Naive thymus-derived CD4-positive, alpha-beta T cell (primary cell): ENCODE measurements at regions not wholly inside any gene's neighbourhood (a gene's known extent, or its start where the extent isn't known, plus 50 kb on each side); places are given as distances from the start of the nearest gene placed in this dataset.

Experiments used
- ATAC-seq: fragments of 150-1000 bp; cut with Tn5 transposase; 2 replicates; pipeline ENCODE4 v1.10.0; 2021; ENCODE audit warnings: mild to moderate bottlenecking, moderate library complexity
- CTCF ChIA-PET: fragments of 350-600 bp; sonication (Branson Sonifier 250); formaldehyde crosslinking; loops from one replicate; lab custom pipeline; 2021; ENCODE audit warnings: antibody characterized with exemption; lab: Charles Lee
- POLR2A ChIA-PET: fragments of 350-600 bp; sonication (Branson Sonifier 250); formaldehyde crosslinking; loops from one replicate; lab custom pipeline; 2021; ENCODE audit warnings: antibody characterized with exemption, inconsistent platforms; lab: Charles Lee
- DNase-seq, 9 donors: peaks; one replicate each; pipeline versions ENCODE4 v3.0.0 to v3.0.0-alpha.2; 2020 to 2022; ENCODE audit warnings: mixed read lengths in 1 of 9
- H3K27ac ChIP-seq: one replicate; pipeline ENCODE4 v1.7.0; 2013; ENCODE audit warnings: mild to moderate bottlenecking, low read depth, low read length, moderate library complexity
- H3K27me3 ChIP-seq, 2 donors: one replicate each; pipeline ENCODE4 v1.7.0; 2013; ENCODE audit warnings: low read length in 2 of 2, mild to moderate bottlenecking in 2 of 2, moderate library complexity in 2 of 2; ENCODE audit not compliant: control insufficient read depth in 2 of 2, insufficient read depth in 2 of 2
- H3K36me3 ChIP-seq, 3 experiments: 1 replicate in 2 of 3; 2 replicates in 1 of 3; pipeline ENCODE4 v1.7.0; 2013; ENCODE audit warnings: low read length in 3 of 3, mild to moderate bottlenecking in 3 of 3, moderate library complexity in 1 of 3; ENCODE audit not compliant: insufficient read depth in 3 of 3, control insufficient read depth in 2 of 3
- H3K4me1 ChIP-seq, 2 donors: one replicate each; pipeline ENCODE4 v1.7.0; 2013; ENCODE audit warnings: low read length in 2 of 2, mild to moderate bottlenecking in 2 of 2, moderate library complexity in 1 of 2; ENCODE audit not compliant: control insufficient read depth in 2 of 2, insufficient read depth in 2 of 2
- H3K4me3 ChIP-seq: 2 replicates; pipeline ENCODE4 v1.7.0; 2013; ENCODE audit warnings: mild to moderate bottlenecking, low read length
- H3K9me3 ChIP-seq, 3 experiments: 1 replicate in 2 of 3; 2 replicates in 1 of 3; pipeline ENCODE4 v1.7.0; 2013; ENCODE audit warnings: low read length in 3 of 3; ENCODE audit not compliant: control insufficient read depth in 2 of 3
- H3K27ac Mint-ChIP-seq, 9 donors: one replicate each; pipeline ENCODE4 v1.8.0; 2020 to 2022; ENCODE audit warnings: mixed read lengths in 9 of 9, mild to moderate bottlenecking in 8 of 9, moderate library complexity in 5 of 9, inconsistent platforms in 2 of 9
- H3K27me3 Mint-ChIP-seq, 5 donors: one replicate each; pipeline ENCODE4 v1.8.0; 2021 to 2022; ENCODE audit warnings: mixed read lengths in 5 of 5, mild to moderate bottlenecking in 1 of 5
- H3K36me3 Mint-ChIP-seq, 5 donors: one replicate each; pipeline ENCODE4 v1.8.0; 2020 to 2022; ENCODE audit warnings: mixed read lengths in 5 of 5, mild to moderate bottlenecking in 3 of 5, inconsistent platforms in 1 of 5
- H3K4me1 Mint-ChIP-seq, 7 donors: one replicate each; pipeline ENCODE4 v1.8.0; 2020 to 2022; ENCODE audit warnings: mixed read lengths in 7 of 7, mild to moderate bottlenecking in 3 of 7, inconsistent platforms in 1 of 7
- H3K4me3 Mint-ChIP-seq, 10 donors: one replicate each; pipeline ENCODE4 v1.8.0; 2020 to 2022; ENCODE audit warnings: mild to moderate bottlenecking in 10 of 10, mixed read lengths in 10 of 10, moderate library complexity in 6 of 10, inconsistent platforms in 2 of 10
- H3K9me3 Mint-ChIP-seq, 11 donors: one replicate each; pipeline ENCODE4 v1.8.0; 2020 to 2022; ENCODE audit warnings: mixed read lengths in 11 of 11, mild to moderate bottlenecking in 4 of 11, inconsistent platforms in 1 of 11, moderate library complexity in 1 of 11
- intact Hi-C, 2 donors: fragments of 100-400 bp; cut with micrococcal nuclease; formaldehyde crosslinking; loops; one replicate each; pipeline ENCODE4 v1.15.1; 2023

- peaks cover 0 to 35% (median 12%) of the 10 kb centered on the region in 5 donors for H3K27me3 Mint-ChIP-seq
- intact Hi-C loops: no loop called here
- H3K4me3 Mint-ChIP-seq: peak overlapping the region in 1 of 10 donors; percentile 29
- Histone ChIP-seq H3K4me3 (no peak overlapping the region), H3K27ac (no peak overlapping the region), H3K36me3 (no peaks in the 10 kb centered on the region), H3K27me3 (no peaks in the 10 kb centered on the region), H3K4me1 (no peaks in the 10 kb centered on the region), H3K9me3 (no peaks in the 10 kb centered on the region)
- ATAC-seq (no peak), DNase-seq (peak in 2 of 9 donors; percentile 5 to 19)
- no peaks in the 10 kb centered on the region for H3K36me3 Mint-ChIP-seq
- peaks cover 0 to 3% (median 0%) of the 10 kb centered on the region in 11 donors for H3K9me3 Mint-ChIP-seq
- ChIA-PET CTCF (no interaction called here), POLR2A (no interaction called here)
- no peak overlapping the region for H3K27ac Mint-ChIP-seq
- H3K4me1 Mint-ChIP-seq: no peaks in the 10 kb centered on the region
Observed at GRCh38 chr2:240249423-240250149, 109.1 kb upstream of the OTOS start.

GRCh38 chr2:240250150-240250984 lies 109.9 kb upstream of the OTOS start:
- intact Hi-C loops: no loop called here
- no peak overlapping the region for H3K4me3 ChIP-seq
- no peak overlapping the region for H3K27ac Mint-ChIP-seq
- CTCF ChIA-PET: no interaction called here
- no peaks in the 10 kb centered on the region for H3K36me3 ChIP-seq
- H3K27ac ChIP-seq: no peak overlapping the region
- no peaks in the 10 kb centered on the region for H3K9me3 ChIP-seq
- ATAC-seq (no peak), DNase-seq (peak in 1 of 9 donors; percentile 13)
- H3K4me1 Mint-ChIP-seq: no peaks in the 10 kb centered on the region
- no peaks in the 10 kb centered on the region for H3K4me1 ChIP-seq
- H3K9me3 Mint-ChIP-seq: peaks cover 0 to 3% (median 0%) of the 10 kb centered on the region in 11 donors
- peaks cover 0 to 29% (median 10%) of the 10 kb centered on the region in 5 donors for H3K27me3 Mint-ChIP-seq
- no peak overlapping the region for H3K4me3 Mint-ChIP-seq
- H3K27me3 ChIP-seq: no peaks in the 10 kb centered on the region
- POLR2A ChIA-PET: no interaction called here
- no peaks in the 10 kb centered on the region for H3K36me3 Mint-ChIP-seq

- Histone ChIP-seq H3K9me3 (no peaks in the 10 kb centered on the region), H3K27me3 (no peaks in the 10 kb centered on the region), H3K4me3 (no peak overlapping the region), H3K4me1 (no peaks in the 10 kb centered on the region), H3K36me3 (no peaks in the 10 kb centered on the region), H3K27ac (no peak overlapping the region)
- no peak overlapping the region for H3K27ac Mint-ChIP-seq
- no peak overlapping the region for H3K4me3 Mint-ChIP-seq
- ATAC-seq (peak; percentile 48), DNase-seq (peak in 2 of 9 donors; percentile 5 to 15)
- H3K36me3 Mint-ChIP-seq: no peaks in the 10 kb centered on the region
- H3K27me3 Mint-ChIP-seq: peaks cover 0 to 25% (median 8%) of the 10 kb centered on the region in 5 donors
- ChIA-PET CTCF (no interaction called here), POLR2A (no interaction called here)
- intact Hi-C loops: no loop called here
- H3K4me1 Mint-ChIP-seq: no peaks in the 10 kb centered on the region
- peaks cover 0 to 3% (median 0%) of the 10 kb centered on the region in 11 donors for H3K9me3 Mint-ChIP-seq
Observed at GRCh38 chr2:240250985-240251847, 110.8 kb upstream of the OTOS start.

- no peaks in the 10 kb centered on the region for H3K36me3 ChIP-seq
- DNase-seq (peak in 1 of 9 donors; percentile 11), ATAC-seq (no peak)
- no peak overlapping the region for H3K4me3 ChIP-seq
- Mint-ChIP-seq H3K36me3 (no peaks in the 10 kb centered on the region), H3K9me3 (peaks cover 0 to 3% (median 0%) of the 10 kb centered on the region in 11 donors), H3K27ac (no peak overlapping the region), H3K27me3 (peaks cover 0 to 27% (median 5%) of the 10 kb centered on the region in 5 donors), H3K4me1 (no peaks in the 10 kb centered on the region), H3K4me3 (no peak overlapping the region)
- no peaks in the 10 kb centered on the region for H3K27me3 ChIP-seq
- intact Hi-C loops: no loop called here
- ChIA-PET POLR2A (no interaction called here), CTCF (interaction anchor here (0.5 kb wide), 1 partner anchor 230 kb away, joined by 3 read pairs; no protein-coding TSS in a partner anchor)
- H3K27ac ChIP-seq: no peak overlapping the region
- no peaks in the 10 kb centered on the region for H3K4me1 ChIP-seq
- no peaks in the 10 kb centered on the region for H3K9me3 ChIP-seq
Observed at GRCh38 chr2:240251848-240252190, 111.4 kb upstream of the OTOS start.

GRCh38 chr2:240252191-240252871 lies 111.9 kb upstream of the OTOS start:
- H3K36me3 ChIP-seq: no peaks in the 10 kb centered on the region
- Mint-ChIP-seq H3K4me1 (no peaks in the 10 kb centered on the region), H3K27me3 (peaks cover 0 to 22% (median 5%) of the 10 kb centered on the region in 5 donors), H3K27ac (no peak overlapping the region), H3K9me3 (peaks cover 0 to 2% (median 0%) of the 10 kb centered on the region in 11 donors), H3K4me3 (no peak overlapping the region), H3K36me3 (no peaks in the 10 kb centered on the region)
- H3K27me3 ChIP-seq: no peaks in the 10 kb centered on the region
- H3K9me3 ChIP-seq: no peaks in the 10 kb centered on the region
- no peaks in the 10 kb centered on the region for H3K4me1 ChIP-seq
- intact Hi-C loops: no loop called here
- no peak overlapping the region for H3K27ac ChIP-seq
- ChIA-PET POLR2A (no interaction called here), CTCF (interaction anchor here (0.5 kb wide), 1 partner anchor 231 kb away, joined by 3 read pairs; no protein-coding TSS in a partner anchor)
- DNase-seq (peak in 1 of 9 donors; percentile 11), ATAC-seq (no peak)
- no peak overlapping the region for H3K4me3 ChIP-seq
